ENCODE measurements at regions not wholly inside any gene's neighbourhood (a gene's known extent, or its start where the extent isn't known, plus 50 kb on each side); places are given as distances from the start of the nearest gene placed in this dataset.

DNA sequence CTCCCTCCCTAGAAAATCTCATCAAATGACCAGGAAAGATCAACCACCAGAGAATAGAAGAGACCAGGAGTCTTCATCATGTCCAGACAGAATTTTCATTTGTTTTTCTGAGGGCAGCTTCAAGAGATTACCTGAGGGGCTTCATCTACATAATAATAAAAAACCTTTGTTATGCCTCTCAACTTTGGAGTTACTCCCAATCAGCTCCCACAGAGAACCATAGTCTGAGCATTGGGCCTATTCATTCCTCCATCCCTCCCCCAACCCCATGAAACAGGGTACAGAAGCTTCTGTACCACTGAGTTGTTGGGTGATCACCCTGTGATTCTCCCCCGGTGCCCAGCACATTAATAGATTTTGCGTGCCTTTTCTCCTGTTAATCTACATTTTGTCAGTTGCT, 53.3 kb upstream of the PRRC2C start:
- WGBS (ENCODE audit: extremely low coverage, insufficient coverage, insufficient read length): no CpG with 5 or more reads among the region's 2 CpGs
- H4K12ac ChIP-seq (ENCODE audit: low read depth, low read length): no peak overlapping the region
- DNase-seq: no peak

DNA sequence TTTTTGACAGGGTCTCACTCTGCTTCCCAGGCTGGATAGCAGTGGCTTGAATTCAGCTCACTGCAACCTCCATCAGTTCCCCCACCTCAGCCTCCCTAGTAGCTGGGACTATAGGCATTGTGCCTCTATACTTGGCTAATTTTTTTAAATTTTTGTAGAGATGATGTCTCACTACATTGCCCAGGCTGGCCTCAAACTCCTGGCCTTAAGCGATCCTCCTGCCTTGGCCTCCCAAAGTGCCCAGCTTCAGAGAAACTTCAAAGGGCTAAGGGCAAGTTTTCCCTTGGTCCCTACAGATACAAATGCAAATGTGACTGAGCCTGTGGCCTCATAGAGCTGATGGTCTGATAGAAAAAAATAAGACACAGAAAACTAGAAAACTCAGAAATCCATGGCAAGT, 52.9 kb upstream of the PRRC2C start:
- H3K4ac ChIP-seq (ENCODE audit: low read depth, low read length): no peak overlapping the region
- no peak overlapping the region for H3K23ac ChIP-seq (ENCODE audit: low read length)
- peaks cover 3% of the 10 kb centered on the region for H3K9me3 ChIP-seq (ENCODE audit: insufficient read depth, low read depth, low read length)
- H3K4me1 ChIP-seq (ENCODE audit: control insufficient read depth in 1 of 2, insufficient read depth in 2 of 2, low read length in 2 of 2): no peaks in the 10 kb centered on the region
- WGBS (ENCODE audit: extremely low coverage, insufficient coverage, insufficient read length): no CpG with 5 or more reads among the region's 1 CpG
- no peaks in the 10 kb centered on the region for H3K79me2 ChIP-seq (ENCODE audit: control insufficient read depth, insufficient read depth, low read length, poor library complexity)
- no peak overlapping the region for H3K4me2 ChIP-seq (ENCODE audit: low read length)
- H3K4me3 ChIP-seq (ENCODE audit: low read depth, low read length): no peak overlapping the region
- no peak overlapping the region for H2AFZ ChIP-seq (ENCODE audit: insufficient read depth, low read length, poor library complexity)
- H3K36me3 ChIP-seq (ENCODE audit: control insufficient read depth in 1 of 2, insufficient read depth in 2 of 2, low read length in 2 of 2): no peaks in the 10 kb centered on the region
- no peak overlapping the region for H3K9ac ChIP-seq (ENCODE audit: low read length)
- no peak overlapping the region for H4K12ac ChIP-seq (ENCODE audit: low read depth, low read length)
- no peak for DNase-seq
- H2AK5ac ChIP-seq (ENCODE audit: low read length): no peak overlapping the region
- H2BK5ac ChIP-seq (ENCODE audit: low read depth, low read length, poor library complexity): no peak overlapping the region
- H2BK12ac ChIP-seq (ENCODE audit: low read length): no peak overlapping the region
- no peak overlapping the region for H2BK120ac ChIP-seq (ENCODE audit: insufficient read depth, low read length, poor library complexity)
- H3K14ac ChIP-seq (ENCODE audit: low read length): no peak overlapping the region
- H3K79me1 ChIP-seq (ENCODE audit: low read length): no peaks in the 10 kb centered on the region
- no peak overlapping the region for H3K18ac ChIP-seq (ENCODE audit: low read length)
- H3K27ac ChIP-seq (ENCODE audit: low read depth, low read length): no peak overlapping the region
- H4K8ac ChIP-seq (ENCODE audit: low read depth, low read length): no peak overlapping the region
- H3K27me3 ChIP-seq (ENCODE audit: insufficient read depth, low read length): no peaks in the 10 kb centered on the region
- H4K91ac ChIP-seq (ENCODE audit: low read depth, low read length): no peak overlapping the region

More for the DNA sequence above, 53.3 kb upstream of the PRRC2C start:
- Histone ChIP-seq H3K23ac (ENCODE audit: low read length) (no peak overlapping the region), H2BK5ac (ENCODE audit: low read depth, low read length, poor library complexity) (no peak overlapping the region), H2AK5ac (ENCODE audit: low read length) (no peak overlapping the region), H3K4ac (ENCODE audit: low read depth, low read length) (no peak overlapping the region), H4K91ac (ENCODE audit: low read depth, low read length) (no peak overlapping the region), H3K27me3 (ENCODE audit: insufficient read depth, low read length) (no peaks in the 10 kb centered on the region), H3K4me3 (ENCODE audit: low read depth, low read length) (no peak overlapping the region), H2AFZ (ENCODE audit: insufficient read depth, low read length, poor library complexity) (no peak overlapping the region), H3K27ac (ENCODE audit: low read depth, low read length) (no peak overlapping the region), H3K79me1 (ENCODE audit: low read length) (no peaks in the 10 kb centered on the region), H2BK12ac (ENCODE audit: low read length) (no peak overlapping the region), H3K18ac (ENCODE audit: low read length) (no peak overlapping the region), H3K4me2 (ENCODE audit: low read length) (no peak overlapping the region), H3K4me1 (ENCODE audit: control insufficient read depth in 1 of 2, insufficient read depth in 2 of 2, low read length in 2 of 2) (no peaks in the 10 kb centered on the region), H3K9ac (ENCODE audit: low read length) (no peak overlapping the region), H2BK120ac (ENCODE audit: insufficient read depth, low read length, poor library complexity) (no peak overlapping the region), H3K14ac (ENCODE audit: low read length) (no peak overlapping the region), H3K36me3 (ENCODE audit: control insufficient read depth in 1 of 2, insufficient read depth in 2 of 2, low read length in 2 of 2) (no peaks in the 10 kb centered on the region), H3K9me3 (ENCODE audit: insufficient read depth, low read depth, low read length) (peaks cover 3% of the 10 kb centered on the region), H4K8ac (ENCODE audit: low read depth, low read length) (no peak overlapping the region), H3K79me2 (ENCODE audit: control insufficient read depth, insufficient read depth, low read length, poor library complexity) (no peaks in the 10 kb centered on the region)

DNA sequence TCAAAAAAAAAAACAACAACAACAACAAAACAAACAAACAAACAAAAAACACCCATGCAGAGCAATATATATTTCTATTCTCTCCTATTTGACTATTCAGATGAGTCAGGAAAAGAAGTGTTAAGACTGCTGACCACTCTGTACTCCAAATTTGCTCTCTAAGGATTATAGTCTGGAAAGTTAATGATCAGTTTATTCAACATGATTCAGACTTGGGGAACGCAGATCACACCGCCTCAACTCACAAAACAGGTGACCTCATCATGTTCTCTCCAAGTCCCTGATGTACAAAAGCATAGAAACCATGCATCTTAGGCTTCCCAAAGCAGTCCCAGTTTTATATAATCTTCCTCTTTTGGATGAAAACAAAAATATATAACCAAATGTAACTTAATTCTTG, 51.9 kb upstream of the PRRC2C start:
- H3K4me1 ChIP-seq (ENCODE audit: control insufficient read depth in 1 of 2, insufficient read depth in 2 of 2, low read length in 2 of 2): no peaks in the 10 kb centered on the region
- WGBS (ENCODE audit: extremely low coverage, insufficient coverage, insufficient read length): no CpG with 5 or more reads among the region's 2 CpGs
- no peak overlapping the region for H2AFZ ChIP-seq (ENCODE audit: insufficient read depth, low read length, poor library complexity)
- H3K4me2 ChIP-seq (ENCODE audit: low read length): no peak overlapping the region
- H3K4me3 ChIP-seq (ENCODE audit: low read depth, low read length): no peak overlapping the region
- H3K14ac ChIP-seq (ENCODE audit: low read length): no peak overlapping the region
- H3K79me1 ChIP-seq (ENCODE audit: low read length): no peaks in the 10 kb centered on the region
- H4K91ac ChIP-seq (ENCODE audit: low read depth, low read length): no peak overlapping the region
- no peak overlapping the region for H2BK12ac ChIP-seq (ENCODE audit: low read length)
- no peaks in the 10 kb centered on the region for H3K79me2 ChIP-seq (ENCODE audit: control insufficient read depth, insufficient read depth, low read length, poor library complexity)
- no peaks in the 10 kb centered on the region for H3K36me3 ChIP-seq (ENCODE audit: control insufficient read depth in 1 of 2, insufficient read depth in 2 of 2, low read length in 2 of 2)
- H3K23ac ChIP-seq (ENCODE audit: low read length): no peak overlapping the region
- H2BK5ac ChIP-seq (ENCODE audit: low read depth, low read length, poor library complexity): no peak overlapping the region
- no peak overlapping the region for H4K12ac ChIP-seq (ENCODE audit: low read depth, low read length)
- H3K4ac ChIP-seq (ENCODE audit: low read depth, low read length): no peak overlapping the region
- no peaks in the 10 kb centered on the region for H3K27me3 ChIP-seq (ENCODE audit: insufficient read depth, low read length)
- H2AK5ac ChIP-seq (ENCODE audit: low read length): no peak overlapping the region
- peaks cover 2% of the 10 kb centered on the region for H3K9me3 ChIP-seq (ENCODE audit: insufficient read depth, low read depth, low read length)
- no peak overlapping the region for H4K8ac ChIP-seq (ENCODE audit: low read depth, low read length)
- no peak overlapping the region for H2BK120ac ChIP-seq (ENCODE audit: insufficient read depth, low read length, poor library complexity)
- no peak overlapping the region for H3K27ac ChIP-seq (ENCODE audit: low read depth, low read length)
- no peak overlapping the region for H3K18ac ChIP-seq (ENCODE audit: low read length)
- DNase-seq: no peak
- no peak overlapping the region for H3K9ac ChIP-seq (ENCODE audit: low read length)

DNA sequence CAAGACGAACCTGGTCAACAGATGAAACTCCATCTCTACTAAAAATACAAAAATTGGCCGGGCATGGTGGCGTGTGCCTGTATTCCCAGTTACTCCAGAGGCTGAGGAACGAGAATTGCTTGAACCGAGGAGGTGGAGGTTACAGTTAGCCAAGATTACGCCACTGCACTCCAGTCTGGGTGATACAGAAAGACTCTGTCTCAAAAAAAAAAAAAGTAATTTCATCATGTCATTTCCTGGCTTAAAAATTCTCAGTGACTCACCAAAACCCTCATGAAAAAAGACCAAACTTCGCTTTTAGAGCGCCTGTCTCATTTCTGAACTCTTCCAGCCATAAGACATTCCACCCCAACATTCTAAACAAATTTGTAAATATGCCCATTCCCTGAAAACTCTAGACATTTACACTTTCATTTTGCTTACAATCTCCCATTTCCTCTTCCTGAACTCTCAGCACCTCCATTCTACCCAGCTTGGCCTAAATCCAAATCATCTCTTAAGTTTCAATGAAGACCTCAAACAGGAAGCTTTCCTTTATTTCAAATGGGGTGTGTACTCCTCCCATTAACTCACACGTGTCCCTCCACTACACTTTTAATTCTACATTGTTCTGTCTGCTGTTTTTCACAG, 50.5 kb upstream of the PRRC2C start:
- H4K91ac ChIP-seq (ENCODE audit: low read depth, low read length): no peak overlapping the region
- H2BK12ac ChIP-seq (ENCODE audit: low read length): no peak overlapping the region
- H3K27me3 ChIP-seq (ENCODE audit: insufficient read depth, low read length): no peaks in the 10 kb centered on the region
- no peaks in the 10 kb centered on the region for H3K36me3 ChIP-seq (ENCODE audit: control insufficient read depth in 1 of 2, insufficient read depth in 2 of 2, low read length in 2 of 2)
- no peak overlapping the region for H3K14ac ChIP-seq (ENCODE audit: low read length)
- no peaks in the 10 kb centered on the region for H3K79me2 ChIP-seq (ENCODE audit: control insufficient read depth, insufficient read depth, low read length, poor library complexity)
- no peak overlapping the region for H3K23ac ChIP-seq (ENCODE audit: low read length)
- H3K4ac ChIP-seq (ENCODE audit: low read depth, low read length): no peak overlapping the region
- H4K12ac ChIP-seq (ENCODE audit: low read depth, low read length): no peak overlapping the region
- no peak overlapping the region for H2AK5ac ChIP-seq (ENCODE audit: low read length)
- H3K27ac ChIP-seq (ENCODE audit: low read depth, low read length): no peak overlapping the region
- H2AFZ ChIP-seq (ENCODE audit: insufficient read depth, low read length, poor library complexity): no peak overlapping the region
- H3K4me1 ChIP-seq (ENCODE audit: control insufficient read depth in 1 of 2, insufficient read depth in 2 of 2, low read length in 2 of 2): no peaks in the 10 kb centered on the region
- H2BK120ac ChIP-seq (ENCODE audit: insufficient read depth, low read length, poor library complexity): no peak overlapping the region
- peak; percentile 59 to 87 for DNase-seq
- no peaks in the 10 kb centered on the region for H3K9me3 ChIP-seq (ENCODE audit: insufficient read depth, low read depth, low read length)
- H3K4me2 ChIP-seq (ENCODE audit: low read length): no peak overlapping the region
- no peak overlapping the region for H3K18ac ChIP-seq (ENCODE audit: low read length)
- H2BK5ac ChIP-seq (ENCODE audit: low read depth, low read length, poor library complexity): no peak overlapping the region
- no CpG with 5 or more reads among the region's 9 CpGs for WGBS (ENCODE audit: extremely low coverage, insufficient coverage, insufficient read length)
- H3K4me3 ChIP-seq (ENCODE audit: low read depth, low read length): no peak overlapping the region
- H3K79me1 ChIP-seq (ENCODE audit: low read length): no peaks in the 10 kb centered on the region
- H4K8ac ChIP-seq (ENCODE audit: low read depth, low read length): no peak overlapping the region
- no peak overlapping the region for H3K9ac ChIP-seq (ENCODE audit: low read length)

All from trophoblast cell (in vitro differentiated cells and primary cell).